T-helper 1 cell (primary cell): ENCODE measurements at regions not wholly inside any gene's neighbourhood (a gene's known extent, or its start where the extent isn't known, plus 50 kb on each side); places are given as distances from the start of the nearest gene placed in this dataset.
A peak's percentile ranks its signal among the peaks of the same experiment; 100 is the strongest.

ENCODE experiments used
- DNase-seq, 5 donors: peaks; one replicate each; pipeline ENCODE4 v3.0.0-alpha.2; 2012 to 2020

DNA sequence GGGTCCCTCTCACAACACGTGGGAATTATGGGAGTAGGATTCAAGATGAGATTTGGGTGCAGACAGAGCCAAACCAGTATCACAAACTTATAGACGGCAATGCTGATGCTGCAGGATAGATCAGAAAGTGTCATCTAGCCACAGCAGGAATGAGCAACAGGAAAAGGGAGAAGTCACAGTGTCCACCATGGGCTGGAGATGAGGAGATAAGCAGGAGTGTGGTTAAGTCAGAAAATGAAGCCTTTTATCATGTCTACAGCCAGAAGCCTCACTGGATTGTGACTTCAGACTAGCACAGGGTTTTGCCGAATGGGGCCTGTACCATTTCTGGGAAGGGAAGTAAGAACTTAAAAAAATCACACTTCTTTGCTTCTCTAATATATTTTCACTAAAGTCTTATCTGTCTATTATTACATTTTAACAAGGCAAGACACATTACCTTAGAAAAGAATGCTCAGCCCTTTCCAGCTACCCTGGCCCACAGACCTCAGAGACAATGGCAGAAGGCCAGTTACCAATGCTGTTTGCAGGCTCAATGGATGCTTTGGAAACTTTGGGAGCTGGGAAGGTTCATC, 490.2 kb upstream of the SALL1 start:
- no peak for DNase-seq

DNA sequence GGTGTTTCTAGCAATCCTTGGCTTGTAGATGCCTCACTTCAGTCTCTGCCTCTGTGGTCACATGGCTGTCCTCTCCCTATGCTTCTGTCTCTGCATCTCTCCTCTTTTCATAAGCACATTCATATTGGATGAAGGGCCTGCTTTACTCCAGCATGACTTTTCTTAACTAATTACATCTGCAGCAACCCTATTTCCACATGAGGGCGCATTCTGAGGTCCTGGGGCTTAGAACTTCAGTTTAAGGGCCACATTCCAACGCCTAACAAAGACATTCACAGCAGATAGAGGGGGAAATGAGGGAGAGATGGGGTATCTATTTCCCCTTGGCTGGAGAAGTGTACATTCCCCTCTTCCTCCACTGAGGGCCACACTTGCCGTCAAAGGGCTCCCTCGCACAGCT, 489.1 kb upstream of the SALL1 start:
- DNase-seq, result no peak

DNA sequence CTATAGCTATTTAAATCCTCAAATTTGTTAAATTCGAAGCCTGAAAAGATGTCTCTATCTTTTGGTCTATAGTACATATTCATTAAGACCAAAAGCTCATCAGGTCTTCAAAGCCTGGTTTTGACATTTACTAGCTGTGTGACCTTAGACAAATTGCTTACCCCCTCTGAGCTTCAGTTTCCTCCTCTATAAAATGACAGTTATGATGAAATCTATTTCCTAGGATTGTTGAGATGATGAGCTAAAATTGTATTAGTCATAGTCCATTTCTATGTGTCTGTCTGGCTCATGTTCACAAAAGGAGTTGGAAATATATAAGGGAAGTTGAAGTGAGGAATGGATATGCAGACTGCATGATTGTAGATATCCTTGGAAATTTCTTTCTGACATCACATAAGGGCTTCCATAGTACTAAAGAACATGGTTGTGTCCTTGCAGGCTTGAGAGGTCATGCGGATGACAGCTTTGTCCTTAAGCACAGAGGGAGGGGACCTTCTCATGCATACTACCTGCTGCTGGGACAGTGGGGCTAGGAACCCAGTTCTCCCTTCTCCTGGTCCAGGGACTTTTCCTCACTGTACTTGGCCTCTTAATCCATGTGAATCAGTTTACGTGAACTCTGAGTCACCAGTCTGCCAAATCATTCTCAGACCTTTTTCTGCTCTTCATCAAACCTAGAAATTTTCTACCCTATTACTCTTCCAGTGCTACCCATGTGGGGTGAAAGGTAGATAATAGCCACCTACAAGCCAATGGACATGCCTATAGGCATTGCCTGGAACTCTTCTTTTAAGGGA, 487.5 kb upstream of the SALL1 start:
- no peak for DNase-seq

DNA sequence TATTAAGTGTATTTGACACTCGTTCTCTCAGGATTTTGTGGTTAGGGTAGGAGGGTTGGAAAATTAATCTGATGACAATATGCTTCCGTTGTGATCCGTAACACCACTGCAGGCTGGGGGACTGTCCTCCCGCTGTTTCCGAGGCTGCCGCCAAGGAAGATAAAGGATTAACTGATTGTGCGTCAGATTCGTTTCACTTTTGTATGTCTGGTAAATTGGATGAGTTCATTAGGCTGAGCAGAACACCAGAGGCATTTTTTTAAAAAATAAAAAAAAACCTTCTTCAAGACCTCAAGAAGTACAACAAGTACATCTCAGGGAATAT, 486.7 kb upstream of the SALL1 start:
- DNase-seq, result no peak

DNA sequence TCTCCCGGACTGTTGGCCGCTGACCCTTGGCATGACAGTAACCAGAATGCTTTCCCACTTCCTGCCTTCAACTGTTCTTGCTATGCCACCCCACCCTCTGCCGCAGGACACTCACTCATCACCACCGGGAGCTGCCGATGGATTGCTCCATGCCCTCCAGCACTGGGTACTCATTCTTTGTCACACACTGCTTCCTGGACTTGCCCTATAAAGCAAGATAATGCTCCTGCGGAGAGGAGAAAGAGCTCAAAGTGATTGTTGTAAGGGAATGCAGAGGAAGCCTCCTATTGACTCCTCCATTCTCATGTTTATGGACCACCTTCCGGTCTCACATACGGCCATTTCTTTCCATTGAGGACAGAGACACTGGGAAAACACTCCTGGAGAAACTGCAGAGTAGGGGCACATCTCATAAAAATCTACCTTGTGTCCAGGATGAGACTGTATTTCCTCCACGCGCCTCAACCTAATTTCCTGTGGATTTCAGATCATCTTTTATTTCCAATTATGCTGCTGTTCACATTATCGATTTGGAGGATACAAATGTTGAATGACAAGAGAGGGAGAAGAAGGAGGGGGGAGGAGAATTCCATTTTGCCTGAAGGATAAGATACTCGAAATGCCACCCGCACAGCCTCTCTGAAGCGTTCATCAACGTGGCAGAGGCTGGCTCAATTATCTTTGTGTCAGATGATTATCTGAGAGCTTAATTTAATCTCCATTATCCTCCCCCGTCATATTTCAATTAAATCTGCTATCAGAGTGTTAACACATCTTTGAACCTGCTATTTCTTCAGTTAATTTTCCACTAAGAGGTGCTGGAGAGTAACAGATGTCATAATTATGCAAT, 486.1 kb upstream of the SALL1 start:
- no peak for DNase-seq

DNA sequence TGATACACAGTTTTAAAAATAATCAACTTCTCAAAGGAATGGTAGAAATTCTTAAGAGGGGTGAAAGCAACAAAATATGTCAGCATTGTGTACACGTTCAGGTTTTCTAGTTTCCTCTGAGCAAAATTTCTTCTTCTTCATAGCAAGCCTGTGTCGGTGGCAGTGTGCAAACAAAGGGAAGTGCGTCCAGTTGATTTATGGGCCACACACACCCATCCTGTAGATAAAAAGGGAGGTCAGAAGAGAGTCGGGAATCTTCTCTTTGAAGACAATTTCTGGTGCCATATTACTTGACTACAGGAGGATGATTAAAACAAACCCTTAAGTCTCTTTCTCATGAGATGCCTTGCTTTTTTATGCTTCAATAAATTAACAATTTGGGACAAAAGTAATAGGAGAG, 484.1 kb upstream of the SALL1 start:
- DNase-seq, result no peak

DNA sequence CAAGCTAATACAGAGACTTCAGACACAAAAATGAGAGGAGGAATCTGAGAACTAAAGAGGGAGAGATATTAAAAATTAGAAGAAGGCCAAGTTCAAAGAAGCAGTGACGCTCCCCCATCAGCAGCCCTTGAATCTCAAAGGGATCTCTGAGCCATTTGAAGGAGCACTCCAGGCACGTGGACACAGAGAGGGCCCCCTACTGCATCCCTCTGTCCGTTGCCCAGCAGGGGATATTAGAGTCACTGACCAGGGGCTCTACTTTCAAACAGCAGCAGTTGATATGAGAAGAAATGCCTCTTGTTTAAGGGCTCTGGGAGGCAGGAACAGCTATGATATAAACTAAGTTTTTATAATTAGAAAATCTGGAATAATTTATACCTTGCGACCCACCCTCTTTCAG, 479.0 kb upstream of the SALL1 start:
- no peak for DNase-seq

DNA sequence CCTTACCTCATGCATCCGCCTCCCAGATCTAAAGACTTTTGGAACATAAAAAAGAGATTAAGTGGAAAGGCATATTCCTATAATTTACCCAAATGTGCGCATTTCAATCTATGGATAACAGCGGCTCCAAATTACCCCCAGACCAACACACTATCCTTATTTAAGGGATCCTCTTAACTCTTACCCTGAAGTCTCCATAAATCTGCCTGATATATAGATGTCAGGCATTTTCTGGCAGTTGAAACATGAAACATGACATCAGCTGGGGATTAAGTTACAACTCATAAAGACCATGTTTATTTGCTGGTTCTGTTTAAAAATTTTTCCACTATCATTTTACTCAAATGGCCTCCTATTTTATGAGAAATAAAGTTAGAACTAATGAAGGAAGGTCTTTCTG, 478.5 kb upstream of the SALL1 start:
- no peak for DNase-seq

DNA sequence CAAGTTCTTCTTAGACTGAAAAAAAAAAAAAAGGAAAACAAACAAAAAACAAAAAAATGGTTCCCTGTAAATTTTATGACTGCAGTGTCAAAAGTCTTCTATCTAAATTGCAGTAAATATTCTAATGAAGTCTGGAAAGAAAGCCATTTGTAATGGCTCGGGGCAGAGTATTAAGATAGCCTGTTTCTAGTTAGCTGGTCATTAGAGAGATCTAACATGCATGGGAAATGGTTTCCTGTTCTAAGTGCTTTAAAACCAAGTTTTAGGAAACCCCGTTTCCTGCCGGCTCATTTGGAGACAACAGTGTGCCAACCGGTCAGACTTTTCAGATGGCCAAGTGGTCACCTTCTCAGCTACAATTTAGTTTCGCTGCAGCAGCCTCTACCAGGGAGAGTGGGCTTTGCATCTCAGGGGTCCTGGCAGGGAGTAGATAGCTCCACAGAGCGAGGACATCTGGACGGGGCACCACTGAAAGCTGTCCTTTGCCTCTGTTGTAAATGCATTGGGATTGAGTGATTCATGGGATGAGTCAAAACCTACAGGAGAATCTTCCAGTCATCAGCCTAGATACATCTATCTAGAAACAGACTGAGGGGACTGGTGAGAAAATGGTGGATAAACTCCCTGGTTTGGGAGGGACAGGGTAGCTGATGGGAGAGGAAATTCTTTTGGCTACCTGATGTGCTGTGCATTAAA, 473.2 kb upstream of the SALL1 start:
- DNase-seq, result no peak

DNA sequence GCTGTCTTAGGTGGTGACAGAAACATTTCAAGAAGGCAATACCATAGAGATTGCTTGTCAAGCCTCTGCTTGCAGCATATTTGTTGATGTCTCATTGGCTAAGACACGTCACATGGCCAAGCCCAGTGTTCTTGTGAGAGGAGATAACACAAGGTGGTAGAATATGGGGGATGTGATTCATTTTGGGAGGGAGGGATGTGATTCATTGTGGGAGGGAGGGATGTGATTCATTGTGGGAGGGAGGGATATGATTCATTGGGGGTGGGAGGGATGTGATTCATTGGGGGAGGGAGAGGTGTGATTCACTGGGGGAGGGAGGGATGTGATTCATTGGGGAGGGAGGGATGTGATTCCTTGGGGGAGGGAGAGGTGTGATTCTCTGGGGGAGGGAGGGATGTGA, 470.5 kb upstream of the SALL1 start:
- DNase-seq, result no peak

DNA sequence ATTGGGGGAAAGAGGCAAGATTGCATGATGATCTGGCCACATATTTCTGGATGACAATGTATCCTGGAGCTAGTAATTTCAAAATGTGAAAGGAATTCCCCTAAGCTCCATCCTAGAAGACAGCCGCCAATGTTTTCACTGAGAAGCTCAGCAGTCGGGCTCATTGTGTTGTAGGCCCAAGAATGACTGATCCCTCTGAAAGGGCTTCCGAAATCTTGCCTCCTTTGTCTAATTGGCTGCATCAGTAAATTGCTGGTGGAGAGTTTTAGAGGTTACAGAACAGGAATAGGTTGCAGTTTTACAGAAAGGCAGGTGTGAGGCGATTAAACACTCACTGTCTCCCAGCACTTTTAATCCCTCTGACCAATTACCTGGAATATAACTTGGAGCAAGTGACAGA, 464.1 kb upstream of the SALL1 start:
- DNase-seq, result no peak

DNA sequence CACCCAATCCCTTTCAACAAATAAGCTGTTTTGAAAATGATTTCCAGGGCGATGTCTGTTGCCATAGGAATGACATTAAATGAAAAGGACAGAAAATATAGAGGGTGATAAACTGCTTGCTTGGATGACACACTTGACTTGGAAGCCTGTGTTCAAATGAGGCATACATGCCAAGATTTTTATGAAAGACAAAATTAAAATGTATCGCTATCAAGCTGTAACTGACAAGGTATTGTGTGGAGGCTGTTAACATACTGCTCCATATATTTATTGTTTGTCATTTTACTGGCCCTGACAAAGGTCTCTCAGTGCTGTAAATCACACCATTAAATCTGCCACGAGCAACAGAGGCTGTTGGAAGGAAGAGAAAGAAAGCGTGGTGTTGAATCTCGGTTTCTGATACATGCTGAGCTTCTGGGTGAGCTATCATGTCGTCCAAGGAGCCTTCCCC, 456.2 kb upstream of the SALL1 start:
- no peak for DNase-seq

DNA sequence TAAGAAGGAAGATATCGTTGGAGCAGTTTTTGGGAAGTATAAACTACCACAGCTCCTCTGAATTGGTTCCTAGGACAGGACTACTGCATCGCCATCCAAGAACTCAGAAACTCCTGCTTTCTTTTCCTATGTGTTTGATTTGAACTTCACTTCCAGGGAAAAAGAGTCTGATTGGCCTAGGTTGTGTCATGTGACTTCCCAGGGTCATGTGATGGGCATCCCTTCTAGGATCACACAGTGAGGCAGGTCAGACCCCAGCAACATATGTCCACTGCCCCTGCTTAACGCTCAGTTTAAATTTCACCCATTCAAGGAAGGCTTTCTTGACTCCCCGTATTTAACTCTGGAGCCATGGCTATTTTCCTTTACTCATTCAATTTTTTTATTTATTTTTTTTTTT, 445.2 kb upstream of the SALL1 start:
- DNase-seq, result no peak

DNA sequence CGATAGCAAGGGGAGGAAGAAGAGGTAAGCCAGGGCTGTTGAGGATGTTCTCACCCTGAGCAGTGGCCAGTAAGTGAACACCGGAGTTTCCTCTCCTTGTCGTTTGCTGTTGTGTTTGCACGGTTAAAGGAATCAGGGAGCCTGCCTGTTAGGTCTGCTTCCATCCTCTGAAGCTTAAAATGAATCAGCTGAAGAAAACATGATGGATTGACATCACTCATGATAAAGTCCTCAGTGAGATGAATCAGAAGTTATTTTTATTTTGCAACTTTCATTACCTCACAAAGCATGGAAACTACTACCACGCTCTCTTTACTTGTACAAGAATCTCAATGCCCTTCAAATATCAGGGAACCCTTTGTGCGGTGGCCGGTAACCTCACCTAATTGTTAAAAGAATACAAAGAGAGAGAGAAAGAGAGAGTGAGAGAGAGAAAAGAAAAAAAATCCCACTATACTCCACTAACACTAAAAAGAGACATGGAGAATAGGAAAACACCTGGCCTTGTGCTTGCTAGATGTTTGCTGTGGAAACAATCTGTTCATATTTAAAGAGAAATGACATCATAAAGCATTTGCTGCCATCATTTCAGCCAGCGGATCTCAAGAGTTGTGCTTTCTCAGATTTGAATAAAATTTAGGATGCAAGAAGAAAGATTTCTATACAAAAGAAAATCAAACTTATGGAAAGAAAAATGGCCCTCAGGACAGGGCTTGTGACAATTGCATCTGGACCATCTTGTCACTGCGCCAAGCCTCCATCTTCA, 441.6 kb upstream of the SALL1 start:
- DNase-seq, result no peak

DNA sequence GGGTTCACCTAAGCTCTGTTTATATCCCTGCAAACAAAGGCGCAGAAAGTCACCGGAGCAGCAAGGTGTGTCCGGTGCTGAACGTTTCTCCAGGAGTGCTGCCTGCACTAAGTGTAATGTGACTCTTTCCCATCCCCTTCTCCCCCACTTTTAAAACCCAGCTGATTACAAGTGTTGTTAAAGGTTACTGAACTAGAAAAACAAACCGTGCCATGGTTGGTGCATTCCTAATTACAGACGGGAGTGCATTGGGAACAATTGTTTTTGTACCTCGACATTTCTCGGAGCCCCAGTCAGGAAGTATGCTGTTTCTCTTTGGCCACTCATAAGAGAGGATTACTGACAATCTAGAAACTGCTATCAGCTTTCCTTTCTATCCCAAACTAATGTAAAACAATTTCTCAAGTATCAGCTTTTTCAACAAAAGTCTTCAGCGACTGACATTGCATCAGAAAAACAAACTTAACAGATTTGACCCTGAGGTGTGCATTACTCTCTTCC, 441.0 kb upstream of the SALL1 start:
- DNase-seq, result no peak

DNA sequence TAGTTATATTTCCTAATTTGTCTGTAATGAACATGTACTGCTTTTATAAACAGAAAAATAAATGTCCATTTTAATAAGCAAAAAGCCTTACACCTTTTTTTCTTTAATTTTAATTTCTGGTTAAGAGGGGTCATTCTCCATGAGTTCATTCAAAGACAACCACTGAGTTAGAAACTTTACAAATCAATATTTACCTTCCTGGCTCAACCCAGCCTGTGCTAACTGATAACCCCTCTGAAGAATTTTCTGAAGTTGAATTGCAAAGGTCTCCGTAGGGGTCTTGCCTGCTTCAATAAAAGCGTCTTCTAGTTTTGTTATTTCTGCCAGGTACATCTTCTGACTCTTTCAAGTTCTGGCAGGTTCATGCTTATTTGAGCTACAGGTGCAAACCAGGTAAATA, 440.4 kb upstream of the SALL1 start:
- DNase-seq, result no peak

DNA sequence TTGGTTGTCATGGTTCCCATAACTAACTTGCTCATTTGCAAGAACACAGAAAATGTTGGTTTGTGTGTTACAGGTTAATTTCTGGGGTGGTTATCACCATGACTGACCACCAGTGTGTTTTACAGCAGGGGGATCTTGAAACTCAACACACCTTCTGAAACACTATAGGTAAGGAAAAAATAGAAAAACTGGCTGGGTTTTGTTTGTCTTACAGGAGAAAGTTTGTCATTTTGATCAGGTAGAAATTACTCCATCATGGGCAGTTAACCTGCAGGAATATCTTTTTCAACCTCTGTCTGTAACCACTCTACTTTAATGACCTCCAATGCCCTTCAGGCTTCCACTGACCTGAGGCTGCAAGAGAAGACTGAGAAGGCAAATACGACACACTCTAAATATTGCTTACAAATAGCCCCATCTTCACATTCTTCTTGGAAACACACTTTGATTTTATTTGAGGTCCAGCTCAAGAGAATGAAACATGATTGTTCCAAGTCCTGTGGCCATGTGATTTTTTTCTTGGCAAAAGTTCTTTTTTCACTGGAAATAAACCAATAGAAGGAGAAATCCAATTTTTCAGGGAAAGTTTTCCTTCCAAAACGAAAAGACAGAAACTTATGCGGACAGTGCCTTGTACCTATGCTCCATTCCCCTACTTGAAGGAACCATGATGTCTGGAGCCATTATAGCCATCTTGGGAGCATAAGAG, 428.7 kb upstream of the SALL1 start:
- no peak for DNase-seq

DNA sequence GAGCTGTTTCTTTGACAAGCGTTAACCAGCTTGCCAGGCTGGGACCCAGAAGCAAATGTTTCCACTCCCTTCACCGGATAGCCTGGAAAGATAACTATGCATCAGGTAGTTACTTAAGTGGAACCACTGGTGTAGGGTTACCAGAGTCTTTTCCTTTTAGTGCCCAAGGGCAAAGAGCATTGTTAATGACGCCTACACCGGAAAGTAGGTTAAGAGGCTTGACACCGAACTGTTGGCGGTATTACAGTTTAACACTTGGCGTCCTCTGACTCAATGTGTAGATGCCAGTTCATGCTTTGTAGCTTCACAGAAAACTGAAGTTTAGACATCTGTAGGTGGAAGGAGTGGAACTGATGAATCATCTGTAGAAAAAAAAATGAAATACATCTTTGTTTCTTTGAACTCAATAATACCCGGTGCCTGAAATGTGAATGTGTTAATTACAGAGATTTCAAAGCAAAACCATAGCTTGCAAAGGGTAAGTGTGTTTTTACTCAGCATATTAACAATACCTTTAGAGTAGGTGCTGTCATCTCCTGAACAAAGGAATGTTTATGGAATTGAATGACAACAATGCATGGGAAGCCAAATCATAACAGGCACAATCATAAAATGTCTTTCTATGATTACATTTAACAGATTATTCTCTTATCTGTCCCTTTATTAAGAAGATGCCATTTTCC, 426.7 kb upstream of the SALL1 start:
- DNase-seq, result peak in 1 of 5 donors; percentile 37

DNA sequence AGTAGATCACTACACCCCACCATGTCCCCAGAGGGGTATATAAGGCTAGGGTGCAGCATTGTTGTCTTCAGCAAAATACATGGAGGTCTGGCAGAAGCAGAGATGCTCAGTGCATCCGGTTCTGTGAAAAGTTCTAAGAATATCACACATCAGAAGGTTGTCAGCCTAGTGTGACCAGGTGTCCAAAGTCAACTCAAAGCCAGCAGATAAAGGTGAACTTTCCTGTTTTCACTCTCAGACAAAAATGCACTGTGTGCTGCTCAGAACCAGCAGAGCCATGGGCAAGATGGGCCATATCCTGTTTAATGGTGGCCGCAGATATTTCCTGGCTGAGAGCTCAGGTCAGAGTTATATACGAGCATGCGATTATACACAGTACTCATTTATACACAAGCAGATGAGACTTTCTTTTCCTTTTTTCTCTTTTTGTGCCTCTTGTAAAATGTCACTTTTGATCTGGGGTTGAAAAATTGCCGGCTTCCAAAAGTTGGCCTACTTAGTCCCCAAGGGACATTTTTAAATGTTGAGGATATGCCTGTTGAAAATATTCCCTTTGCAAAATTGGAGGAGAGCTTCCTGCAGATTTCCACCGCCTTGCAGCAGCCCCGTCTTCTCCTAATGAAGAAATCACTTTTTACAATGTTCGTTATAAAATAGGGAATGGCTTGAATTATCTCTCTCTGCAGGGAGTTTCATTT, 425.6 kb upstream of the SALL1 start:
- DNase-seq, result no peak

DNA sequence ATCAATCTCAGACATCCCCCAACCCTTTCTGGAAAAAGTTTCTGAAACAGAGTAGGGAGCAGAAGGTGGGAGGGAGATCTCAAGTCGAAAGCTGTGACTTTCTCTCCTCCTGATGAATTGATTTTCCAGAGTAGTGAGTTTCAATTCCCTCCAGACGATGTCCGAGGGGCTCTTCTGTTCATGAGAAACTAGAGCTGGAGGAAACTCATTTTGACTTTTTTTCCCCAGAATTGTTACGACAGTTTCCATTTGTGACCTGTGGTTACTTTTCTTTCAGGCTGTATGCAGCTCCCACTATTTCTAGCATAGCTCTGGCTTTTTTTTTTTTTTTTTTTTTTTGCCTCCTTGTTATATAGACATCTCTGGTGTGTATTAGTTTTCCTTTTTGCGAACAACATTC, 422.1 kb upstream of the SALL1 start:
- no peak for DNase-seq
